ENCODE measurements at regions not wholly inside any gene's neighbourhood (a gene's known extent, or its start where the extent isn't known, plus 50 kb on each side); places are given as distances from the start of the nearest gene placed in this dataset.
"Not testable (repeated sequence)": the region's sequence is repeated elsewhere in the genome, so short reads cannot be mapped to it uniquely, and the experiment has no call there.

DNA sequence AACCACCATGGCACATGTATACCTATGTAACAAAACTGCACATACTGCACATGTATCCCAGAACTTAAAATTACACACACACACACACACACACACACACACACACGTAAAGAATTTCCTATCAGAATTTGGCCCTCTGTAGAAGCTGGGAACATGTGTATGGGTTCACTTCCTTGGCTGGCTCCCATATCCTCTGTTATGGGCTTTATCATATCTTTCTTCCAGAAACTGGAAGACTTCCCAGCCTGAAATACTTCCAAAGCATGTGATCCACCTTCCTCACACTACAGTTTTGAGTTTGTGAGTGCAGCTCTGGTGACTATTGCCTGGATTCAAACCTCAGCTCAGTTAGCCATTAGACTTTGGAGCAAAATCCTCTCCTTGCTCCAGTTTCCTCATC is 78.6 kb upstream of the GDNF start:
- 86% methylated on average over 1 of the region's 1 CpG; no CpG with 5 or more reads in 1 of the 2 experiments for WGBS, 2 experiments (ENCODE audit: insufficient coverage in 2 of 2)
- H3K4me3 ChIP-seq (ENCODE audit: extremely low read depth, insufficient read depth, low read length, poor library complexity, severe bottlenecking): no peak overlapping the region
- no peaks in the 10 kb centered on the region for H3K36me3 ChIP-seq (ENCODE audit: control insufficient read depth, insufficient read depth, low read length)
- peaks cover 2% of the 10 kb centered on the region for H3K4me1 ChIP-seq (ENCODE audit: control insufficient read depth, insufficient read depth, low read length, poor library complexity, severe bottlenecking)
- H3K27ac ChIP-seq (ENCODE audit: low read depth, low read length, severe bottlenecking): no peak overlapping the region
- H3K9me3 ChIP-seq (ENCODE audit: control insufficient read depth, low read length): no peaks in the 10 kb centered on the region

DNA sequence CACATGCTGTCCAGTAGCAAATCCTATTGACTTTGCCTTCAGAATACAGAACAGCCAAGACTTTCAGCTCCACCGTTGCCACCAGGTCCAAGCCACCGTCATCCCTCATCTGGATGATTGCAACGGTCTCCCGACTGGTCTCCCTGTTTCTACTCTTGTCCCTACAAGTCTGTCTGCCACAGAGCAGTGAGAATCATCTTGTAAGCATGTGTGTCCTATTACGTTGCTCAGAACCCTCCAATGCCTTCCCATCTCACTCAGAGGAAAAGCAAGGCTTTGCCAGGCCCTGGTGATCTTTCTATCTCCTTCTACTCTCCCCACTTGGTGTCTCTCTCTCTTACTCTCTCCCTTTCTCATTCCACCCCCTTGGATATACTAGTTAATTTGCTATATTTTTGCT is 76.7 kb upstream of the GDNF start:
- Histone ChIP-seq H3K4me1 (ENCODE audit: control insufficient read depth, insufficient read depth, low read length, poor library complexity, severe bottlenecking) (peaks cover 2% of the 10 kb centered on the region), H3K9me3 (ENCODE audit: control insufficient read depth, low read length) (no peaks in the 10 kb centered on the region), H3K4me3 (ENCODE audit: extremely low read depth, insufficient read depth, low read length, poor library complexity, severe bottlenecking) (no peak overlapping the region), H3K27ac (ENCODE audit: low read depth, low read length, severe bottlenecking) (no peak overlapping the region), H3K36me3 (ENCODE audit: control insufficient read depth, insufficient read depth, low read length) (no peaks in the 10 kb centered on the region)
- WGBS, 2 experiments (ENCODE audit: insufficient coverage in 2 of 2): 93 to 96% methylated on average over 5 of the region's 5 CpGs

DNA sequence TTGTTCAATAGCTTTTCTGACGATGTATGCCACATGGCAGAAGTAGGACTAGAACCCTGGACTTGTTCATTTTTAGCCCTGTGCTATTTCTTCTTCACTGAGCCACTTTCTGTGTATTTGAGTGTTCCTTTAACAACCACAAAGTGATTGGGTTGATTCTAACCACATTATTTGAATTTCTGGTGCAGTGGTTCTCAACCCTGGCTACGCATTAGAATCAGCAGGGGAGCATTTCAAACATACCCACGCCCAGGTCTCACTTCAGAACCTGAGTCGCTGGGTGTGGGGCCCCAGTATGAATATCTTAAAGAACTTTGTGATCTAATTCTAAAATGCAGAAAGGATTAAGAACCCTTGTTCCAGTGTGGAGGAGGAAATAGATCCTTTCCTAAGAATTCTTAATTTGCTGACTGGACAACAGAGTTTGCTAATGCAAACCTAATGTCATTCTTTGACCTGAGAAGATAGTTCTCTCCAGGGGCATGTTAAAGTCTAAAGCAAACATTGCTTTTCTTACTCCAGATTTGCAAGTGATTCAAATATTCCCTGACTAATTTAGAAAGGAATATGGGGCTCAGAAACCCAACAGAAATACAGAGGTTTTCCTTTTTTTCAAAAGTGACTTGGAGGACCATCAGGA is 75.4 kb upstream of the GDNF start:
- no peak overlapping the region for H3K27ac ChIP-seq (ENCODE audit: low read depth, low read length, severe bottlenecking)
- H3K9me3 ChIP-seq (ENCODE audit: control insufficient read depth, low read length): no peaks in the 10 kb centered on the region
- H3K36me3 ChIP-seq (ENCODE audit: control insufficient read depth, insufficient read depth, low read length): no peaks in the 10 kb centered on the region
- 80 to 100% methylated on average over 1 to 4 of the region's 4 CpGs for WGBS, 2 experiments (ENCODE audit: insufficient coverage in 2 of 2)
- peaks cover 2% of the 10 kb centered on the region for H3K4me1 ChIP-seq (ENCODE audit: control insufficient read depth, insufficient read depth, low read length, poor library complexity, severe bottlenecking)
- H3K4me3 ChIP-seq (ENCODE audit: extremely low read depth, insufficient read depth, low read length, poor library complexity, severe bottlenecking): no peak overlapping the region

DNA sequence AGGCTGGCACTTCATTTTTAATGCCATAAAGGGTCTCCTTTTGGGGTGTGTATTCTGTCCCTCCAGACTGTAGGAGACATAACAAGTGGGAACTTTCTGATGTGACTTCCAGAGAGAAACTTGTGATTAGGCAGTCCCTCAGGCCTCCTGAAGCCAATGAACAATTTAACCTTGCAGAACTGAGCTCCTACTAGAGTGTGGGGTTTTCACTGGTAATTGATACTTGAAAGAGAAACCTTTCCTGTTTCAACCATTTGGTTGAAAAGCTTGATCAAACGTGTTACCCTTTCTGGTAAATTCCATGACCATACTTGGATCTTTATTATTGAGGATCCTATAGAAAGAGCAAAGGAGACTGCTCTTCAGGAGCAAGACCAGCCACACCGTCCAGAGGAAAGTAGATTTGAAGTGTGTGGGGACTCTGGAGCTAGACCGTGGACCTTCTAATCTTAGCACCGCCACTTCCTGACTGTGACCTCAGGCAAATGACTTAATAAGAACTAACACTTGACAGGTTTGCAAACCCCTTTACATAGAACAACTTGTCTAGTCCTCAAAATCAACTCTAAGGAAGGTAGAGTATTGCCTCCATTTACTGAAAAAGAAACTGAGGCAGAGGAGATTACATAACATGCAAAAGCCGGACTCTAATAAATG is 69.9 kb upstream of the GDNF start:
- H3K27ac ChIP-seq (ENCODE audit: low read depth, low read length, severe bottlenecking); H3K9me3 ChIP-seq (ENCODE audit: control insufficient read depth, low read length); H3K36me3 ChIP-seq (ENCODE audit: control insufficient read depth, insufficient read depth, low read length); H3K4me3 ChIP-seq (ENCODE audit: extremely low read depth, insufficient read depth, low read length, poor library complexity, severe bottlenecking); H3K4me1 ChIP-seq (ENCODE audit: control insufficient read depth, insufficient read depth, low read length, poor library complexity, severe bottlenecking): not testable (repeated sequence)
- 20 to 100% methylated on average over 1 of the region's 5 CpGs for WGBS, 2 experiments (ENCODE audit: insufficient coverage in 2 of 2)

DNA sequence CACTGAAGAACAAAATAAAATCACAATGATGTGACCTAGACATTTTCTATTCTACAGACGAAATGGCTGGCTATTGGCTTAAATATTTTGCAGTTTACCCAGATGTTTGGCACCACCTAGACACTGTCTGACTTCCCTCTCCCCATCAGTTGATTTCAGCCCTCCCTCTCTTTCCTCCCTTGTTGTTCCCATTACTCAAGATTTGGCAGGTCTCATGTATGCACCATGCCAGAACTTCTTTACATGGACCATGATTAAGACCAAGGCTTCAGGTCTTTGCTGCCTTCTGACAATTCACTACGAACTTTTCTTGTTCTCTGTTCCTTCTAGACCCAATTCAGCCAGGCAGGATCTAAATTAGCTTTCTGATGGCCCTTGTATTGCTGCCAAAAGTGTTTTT is 66.6 kb upstream of the GDNF start:
- 59 to 91% methylated on average over 2 of the region's 2 CpGs for WGBS, 2 experiments (ENCODE audit: insufficient coverage in 2 of 2)

DNA sequence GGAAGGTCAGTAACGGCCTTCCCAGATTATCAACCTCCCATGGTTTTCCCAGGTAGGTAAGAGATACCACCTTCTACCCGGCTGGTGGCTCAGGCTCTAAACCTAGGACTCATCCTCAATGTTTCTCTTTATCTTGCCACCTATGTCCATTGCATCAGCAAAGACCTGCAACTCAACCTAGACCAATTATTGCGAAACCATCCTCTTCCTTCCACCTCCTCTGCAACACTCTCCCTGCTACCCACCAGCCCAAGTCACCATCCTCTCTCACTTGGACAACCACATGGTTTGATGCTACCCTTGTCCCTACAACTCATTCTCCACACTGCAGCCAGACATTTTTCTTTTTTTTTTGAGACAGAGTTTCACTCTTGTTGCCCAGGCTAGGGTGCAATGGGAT is 65.4 kb upstream of the GDNF start:
- Histone ChIP-seq H3K4me1 (ENCODE audit: control insufficient read depth, insufficient read depth, low read length, poor library complexity, severe bottlenecking) (no peaks in the 10 kb centered on the region), H3K36me3 (ENCODE audit: control insufficient read depth, insufficient read depth, low read length) (no peaks in the 10 kb centered on the region), H3K4me3 (ENCODE audit: extremely low read depth, insufficient read depth, low read length, poor library complexity, severe bottlenecking) (no peak overlapping the region), H3K27ac (ENCODE audit: low read depth, low read length, severe bottlenecking) (no peak overlapping the region), H3K9me3 (ENCODE audit: control insufficient read depth, low read length) (no peaks in the 10 kb centered on the region)
- 73 to 94% methylated on average over 3 of the region's 3 CpGs for WGBS, 2 experiments (ENCODE audit: insufficient coverage in 2 of 2)

More for the DNA sequence above, 66.6 kb upstream of the GDNF start:
- Histone ChIP-seq H3K36me3 (ENCODE audit: control insufficient read depth, insufficient read depth, low read length) (no peaks in the 10 kb centered on the region), H3K4me1 (ENCODE audit: control insufficient read depth, insufficient read depth, low read length, poor library complexity, severe bottlenecking) (no peaks in the 10 kb centered on the region), H3K27ac (ENCODE audit: low read depth, low read length, severe bottlenecking) (no peak overlapping the region), H3K4me3 (ENCODE audit: extremely low read depth, insufficient read depth, low read length, poor library complexity, severe bottlenecking) (no peak overlapping the region), H3K9me3 (ENCODE audit: control insufficient read depth, low read length) (no peaks in the 10 kb centered on the region)

DNA sequence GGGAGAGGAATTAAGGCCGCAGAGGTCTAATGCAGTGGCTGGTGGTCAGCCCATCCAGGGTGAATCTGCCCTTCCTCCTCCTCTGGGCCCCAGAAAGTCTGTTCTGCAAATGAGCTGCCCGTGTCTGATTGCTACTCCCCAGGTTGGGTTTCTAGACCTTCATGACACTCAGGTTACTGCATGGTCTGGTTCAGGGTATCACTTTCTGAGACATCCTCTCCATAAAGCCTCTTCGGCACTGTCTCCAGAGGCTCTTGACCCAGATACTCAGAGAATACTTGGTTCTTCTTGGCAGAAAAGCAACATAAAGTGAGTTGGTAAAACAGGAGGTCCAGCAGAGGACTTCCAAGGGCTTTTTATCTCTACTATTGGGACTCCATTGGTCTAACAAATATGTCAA is 62.5 kb upstream of the GDNF start:
- H3K27ac ChIP-seq (ENCODE audit: low read depth, low read length, severe bottlenecking): no peak overlapping the region
- no peaks in the 10 kb centered on the region for H3K9me3 ChIP-seq (ENCODE audit: control insufficient read depth, low read length)
- no peak overlapping the region for H3K4me3 ChIP-seq (ENCODE audit: extremely low read depth, insufficient read depth, low read length, poor library complexity, severe bottlenecking)
- no peaks in the 10 kb centered on the region for H3K4me1 ChIP-seq (ENCODE audit: control insufficient read depth, insufficient read depth, low read length, poor library complexity, severe bottlenecking)
- WGBS, 2 experiments (ENCODE audit: insufficient coverage in 2 of 2): 83 to 100% methylated on average over 1 of the region's 3 CpGs
- no peaks in the 10 kb centered on the region for H3K36me3 ChIP-seq (ENCODE audit: control insufficient read depth, insufficient read depth, low read length)

DNA sequence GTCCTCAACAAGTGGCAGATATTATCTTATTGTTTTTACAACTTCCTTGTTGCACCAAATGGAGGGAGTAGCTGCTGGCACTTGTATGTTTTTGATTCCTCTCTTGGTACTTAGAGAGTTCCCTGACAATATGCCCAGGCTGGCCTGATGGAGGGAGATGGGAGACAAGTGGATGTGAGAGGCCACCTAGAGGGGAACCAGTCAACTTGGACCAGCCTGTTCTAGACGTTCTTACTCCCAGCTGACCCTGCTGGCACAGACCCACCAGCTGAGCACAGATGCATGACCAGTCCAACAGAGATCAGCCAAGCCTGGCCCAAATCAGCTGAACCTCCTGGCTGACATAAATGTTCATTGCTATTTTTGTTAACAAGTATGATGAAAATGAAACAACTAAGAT is 60.9 kb upstream of the GDNF start:
- H3K4me1 ChIP-seq (ENCODE audit: control insufficient read depth, insufficient read depth, low read length, poor library complexity, severe bottlenecking): no peaks in the 10 kb centered on the region

DNA sequence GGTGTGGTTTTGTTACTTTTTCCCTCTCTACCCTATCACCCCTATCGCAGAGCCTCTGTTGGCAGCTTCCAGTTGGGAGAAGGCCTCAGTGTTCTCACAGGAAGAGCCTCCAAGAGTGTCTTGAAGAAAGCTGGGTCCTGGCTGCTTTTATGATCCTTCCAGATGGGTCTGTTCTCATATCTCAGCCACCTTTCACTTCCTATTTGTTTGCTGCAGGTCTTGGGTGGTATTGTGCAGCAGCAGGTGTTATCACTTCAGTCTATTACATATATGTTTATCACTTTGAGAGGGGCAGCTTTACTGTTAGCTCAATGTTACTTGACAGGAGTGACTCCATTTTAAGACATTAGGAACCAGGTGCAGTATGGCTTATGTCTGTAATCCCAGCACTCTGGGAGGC is 59.2 kb upstream of the GDNF start:
- no peaks in the 10 kb centered on the region for H3K4me1 ChIP-seq (ENCODE audit: control insufficient read depth, insufficient read depth, low read length, poor library complexity, severe bottlenecking)
- H3K27ac ChIP-seq (ENCODE audit: low read depth, low read length, severe bottlenecking): no peak overlapping the region
- H3K9me3 ChIP-seq (ENCODE audit: control insufficient read depth, low read length): no peaks in the 10 kb centered on the region
- 100% methylated on average over 1 of the region's 1 CpG; no CpG with 5 or more reads in 1 of the 2 experiments for WGBS, 2 experiments (ENCODE audit: insufficient coverage in 2 of 2)
- H3K4me3 ChIP-seq (ENCODE audit: extremely low read depth, insufficient read depth, low read length, poor library complexity, severe bottlenecking): no peak overlapping the region
- H3K36me3 ChIP-seq (ENCODE audit: control insufficient read depth, insufficient read depth, low read length): no peaks in the 10 kb centered on the region

More for the DNA sequence above, 60.9 kb upstream of the GDNF start:
- no peak overlapping the region for H3K4me3 ChIP-seq (ENCODE audit: extremely low read depth, insufficient read depth, low read length, poor library complexity, severe bottlenecking)
- H3K36me3 ChIP-seq (ENCODE audit: control insufficient read depth, insufficient read depth, low read length): no peaks in the 10 kb centered on the region
- H3K27ac ChIP-seq (ENCODE audit: low read depth, low read length, severe bottlenecking): no peak overlapping the region
- H3K9me3 ChIP-seq (ENCODE audit: control insufficient read depth, low read length): no peaks in the 10 kb centered on the region
- WGBS, 2 experiments (ENCODE audit: insufficient coverage in 2 of 2): 11% methylated on average over 1 of the region's 1 CpG; no CpG with 5 or more reads in 1 of the 2 experiments

DNA sequence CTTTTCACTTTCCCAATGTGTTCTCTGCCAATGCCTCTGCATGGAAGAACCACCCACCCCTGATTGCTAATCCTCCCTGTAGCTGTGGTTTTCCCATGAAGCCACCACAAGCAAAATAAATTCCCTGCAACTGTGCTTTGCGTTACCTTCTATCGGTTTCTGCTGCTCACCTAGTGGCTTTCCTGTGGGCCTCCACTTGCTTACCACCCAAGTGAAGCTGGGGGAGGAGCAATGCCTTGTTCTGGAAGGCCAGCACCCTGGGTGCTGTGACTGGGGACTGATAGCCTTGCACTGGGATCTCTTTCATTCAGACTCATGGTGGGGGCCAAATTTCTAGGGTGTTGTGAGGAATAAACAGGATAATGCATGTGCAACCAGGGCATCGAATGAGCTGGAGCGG is 56.3 kb upstream of the GDNF start:
- Histone ChIP-seq H3K9me3 (ENCODE audit: control insufficient read depth, low read length) (no peaks in the 10 kb centered on the region), H3K36me3 (ENCODE audit: control insufficient read depth, insufficient read depth, low read length) (no peaks in the 10 kb centered on the region), H3K4me1 (ENCODE audit: control insufficient read depth, insufficient read depth, low read length, poor library complexity, severe bottlenecking) (no peaks in the 10 kb centered on the region), H3K27ac (ENCODE audit: low read depth, low read length, severe bottlenecking) (no peak overlapping the region), H3K4me3 (ENCODE audit: extremely low read depth, insufficient read depth, low read length, poor library complexity, severe bottlenecking) (no peak overlapping the region)
- 65 to 100% methylated on average over 3 to 4 of the region's 4 CpGs for WGBS, 2 experiments (ENCODE audit: insufficient coverage in 2 of 2)

DNA sequence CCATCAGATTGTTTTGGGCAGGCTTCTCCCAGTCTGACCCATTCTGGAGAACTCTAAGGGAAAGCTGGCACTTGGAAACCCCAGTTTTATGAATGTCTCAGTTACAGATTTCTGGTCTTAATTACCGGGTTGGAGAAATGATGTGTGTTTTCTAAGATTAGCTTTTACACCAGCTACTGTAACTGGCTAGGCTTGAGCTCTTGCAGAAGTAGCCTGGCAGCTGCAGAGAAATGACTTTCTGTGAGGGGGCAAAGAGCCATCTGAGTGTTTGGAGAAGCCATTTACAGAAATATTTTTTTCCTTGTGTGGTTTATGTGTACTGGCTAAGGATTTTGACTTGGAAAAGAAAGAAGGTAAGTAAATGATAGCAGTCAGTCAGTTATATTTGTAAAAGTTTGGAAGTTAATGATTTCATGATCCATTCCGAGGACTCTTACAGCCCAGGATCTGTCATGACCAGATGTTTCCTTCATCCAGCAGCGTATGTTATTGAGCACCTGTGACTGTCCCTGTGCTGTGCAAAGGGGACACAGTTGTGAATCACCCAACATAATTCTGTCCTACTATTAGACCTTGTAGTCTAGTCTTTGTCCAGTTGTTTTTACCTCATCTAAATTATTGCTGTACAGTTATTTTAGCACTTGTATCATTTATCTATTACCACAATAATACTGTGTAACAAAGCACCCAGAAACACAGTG is 53.7 kb upstream of the GDNF start:
- Histone ChIP-seq H3K4me3 (ENCODE audit: extremely low read depth, insufficient read depth, low read length, poor library complexity, severe bottlenecking) (no peak overlapping the region), H3K9me3 (ENCODE audit: control insufficient read depth, low read length) (no peaks in the 10 kb centered on the region), H3K4me1 (ENCODE audit: control insufficient read depth, insufficient read depth, low read length, poor library complexity, severe bottlenecking) (peaks cover 5% of the 10 kb centered on the region), H3K27ac (ENCODE audit: low read depth, low read length, severe bottlenecking) (no peak overlapping the region), H3K36me3 (ENCODE audit: control insufficient read depth, insufficient read depth, low read length) (no peaks in the 10 kb centered on the region)
- 83 to 100% methylated on average over 3 of the region's 3 CpGs for whole genome bisulfite sequencing, 2 experiments (ENCODE audit: insufficient coverage in 2 of 2)

All from mesodermal cell (in vitro differentiated cells).